OCI-LY7 (cell line): ENCODE measurements at regions not wholly inside any gene's neighbourhood (a gene's known extent, or its start where the extent isn't known, plus 50 kb on each side); places are given as distances from the start of the nearest gene placed in this dataset.
"Not testable (repeated sequence)": the region's sequence is repeated elsewhere in the genome, so short reads cannot be mapped to it uniquely, and the experiment has no call there.

Experiments
- BruUV-seq: library from RNA; stranded (reverse); fragments of 400-500 nt; replicated peaks from 2 replicates; lab custom pipeline; 2021; lab: Mats Ljungman, UMichigan
- CTCF ChIA-PET: fragments of 300-600 bp; sonication (Branson Sonifier 250); formaldehyde crosslinking; loops from one replicate; lab custom pipeline; 2022; ENCODE audit warnings: antibody characterized with exemption; ENCODE audit not compliant: unreplicated experiment; lab: Charles Lee
- POLR2A ChIA-PET: fragments of 300-600 bp; sonication (Branson Sonifier 250); formaldehyde crosslinking; loops from one replicate; lab custom pipeline; 2022; ENCODE audit warnings: antibody characterized with exemption; lab: Charles Lee
- DNase-seq: peaks from one replicate; pipeline ENCODE4 v3.0.0-alpha.2; 2015; ENCODE audit warnings: low spot score
- H2AFZ ChIP-seq: fragments of 200-600 bp; sonication (generic), shearing (Covaris generic); 2 replicates; pipeline ENCODE4 v1.6.1; 2014; ENCODE audit warnings: mild to moderate bottlenecking, antibody characterized with exemption, low read length, moderate library complexity
- H3K27ac ChIP-seq: fragments of 200-600 bp; sonication (generic); 2 replicates; pipeline ENCODE4 v1.5.1; 2014; ENCODE audit warnings: mixed run types, low read depth, mild to moderate bottlenecking, moderate library complexity, low read length, inconsistent platforms; ENCODE audit not compliant: poor library complexity, severe bottlenecking
- H3K36me3 ChIP-seq: fragments of 200-600 bp; sonication (generic); 2 replicates; pipeline ENCODE4 v1.6.1; 2014; ENCODE audit warnings: mild to moderate bottlenecking, antibody characterized with exemption, low read length, moderate library complexity, mixed read lengths; ENCODE audit not compliant: insufficient read depth
- H3K4me1 ChIP-seq: fragments of 200-600 bp; sonication (generic); 2 replicates; pipeline ENCODE4 v1.5.1; 2014; ENCODE audit warnings: mild to moderate bottlenecking, low read length; ENCODE audit not compliant: insufficient read depth, poor library complexity, severe bottlenecking
- H3K4me2 ChIP-seq: fragments of 200-600 bp; sonication (generic); 2 replicates; pipeline ENCODE4 v1.6.1; 2014; ENCODE audit warnings: mild to moderate bottlenecking, low read length
- H3K4me3 ChIP-seq: fragments of 200-600 bp; sonication (generic); 2 replicates; pipeline ENCODE4 v1.5.1; 2014; ENCODE audit warnings: mild to moderate bottlenecking, low read depth, low read length; ENCODE audit not compliant: poor library complexity, severe bottlenecking
- H3K79me2 ChIP-seq: fragments of 200-600 bp; sonication (generic); 2 replicates; pipeline ENCODE4 v1.6.1; 2016; ENCODE audit warnings: low read depth, mild to moderate bottlenecking, low read length, moderate library complexity, mixed read lengths; ENCODE audit not compliant: insufficient read depth
- H3K9me2 ChIP-seq: fragments of 200-600 bp; sonication (generic); 2 replicates; pipeline ENCODE4 v1.6.1; 2016; ENCODE audit warnings: mild to moderate bottlenecking, low read length, mixed read lengths; ENCODE audit not compliant: insufficient read depth
- H3K9me3 ChIP-seq: fragments of 200-600 bp; sonication (generic); 2 replicates; pipeline ENCODE4 v1.6.1; 2014; ENCODE audit warnings: mild to moderate bottlenecking, mixed run types, low read length, mixed read lengths
- H4K20me1 ChIP-seq: fragments of 200-600 bp; sonication (generic); 2 replicates; pipeline ENCODE4 v1.6.1; 2014; ENCODE audit warnings: mild to moderate bottlenecking, antibody characterized with exemption, low read length, moderate library complexity, mixed read lengths; ENCODE audit not compliant: insufficient read depth
- EZH2phosphoT487 ChIP-seq: fragments of 200-600 bp; sonication (generic); IDR thresholded peaks from 2 replicates; pipeline ENCODE4 v1.6.1; 2018; ENCODE audit warnings: low read depth, borderline replicate concordance, mild to moderate bottlenecking, mixed run types, antibody characterized with exemption, low read length, moderate library complexity, mixed read lengths
- intact Hi-C: fragments of 100-400 bp; cut with micrococcal nuclease; formaldehyde crosslinking; loops from one replicate; pipeline ENCODE4 v1.10.0; 2022; ENCODE audit not compliant: unreplicated experiment
- TF ChIP-seq, protein P1 (sequence below): fragments of 200-600 bp; sonication (generic); conservative IDR thresholded peaks from 2 replicates; pipeline ENCODE4 v1.5.1; 2014; ENCODE audit warnings: mild to moderate bottlenecking, antibody characterized with exemption, low read length, moderate library complexity, mixed read lengths

DNA sequence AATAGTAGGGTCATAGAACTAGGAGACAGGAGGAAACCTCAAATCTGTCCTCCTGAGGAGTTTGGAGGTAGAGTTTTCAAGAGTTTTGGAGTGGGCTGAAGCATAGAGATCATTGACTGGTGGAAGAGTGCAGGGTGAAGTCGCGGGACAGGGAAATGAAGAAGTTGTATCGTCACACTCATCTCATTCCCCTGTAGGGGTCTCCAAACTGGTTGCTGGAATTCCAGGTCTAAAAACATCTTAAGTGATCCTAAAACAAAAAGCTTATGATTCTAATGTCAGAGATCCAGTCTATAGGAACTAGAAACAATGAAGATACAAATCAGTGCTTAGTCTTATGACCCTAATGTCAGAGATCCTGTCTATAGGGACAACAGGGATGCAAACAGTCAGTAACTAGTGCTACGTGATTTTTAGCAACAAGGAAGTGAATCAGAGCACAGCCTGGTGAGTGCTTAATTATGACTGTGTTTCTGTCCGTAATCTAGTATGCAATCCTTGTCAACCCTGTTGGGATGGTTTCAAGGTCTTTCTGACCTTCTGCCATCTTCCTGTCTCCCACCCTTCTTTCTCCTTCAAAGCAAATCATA lies 139.4 kb downstream of the SKIDA1 start:
- Histone ChIP-seq H3K9me3 (no peaks in the 10 kb centered on the region), H3K9me2 (no peaks in the 10 kb centered on the region), H3K4me3 (no peak overlapping the region), H3K4me2 (no peak overlapping the region), H2AFZ (no peak overlapping the region), H3K36me3 (no peaks in the 10 kb centered on the region), H3K79me2 (no peaks in the 10 kb centered on the region), H4K20me1 (no peaks in the 10 kb centered on the region), H3K4me1 (no peaks in the 10 kb centered on the region), H3K27ac (no peak overlapping the region)
- ChIA-PET POLR2A (interaction anchor here (0.7 kb wide), 1 partner anchor 72 kb away, joined by 5 read pairs; no protein-coding TSS in a partner anchor), CTCF (no interaction called here)
- DNase-seq: no peak
- intact Hi-C loops: no loop called here
- no peak for TF ChIP-seq EZH2phosphoT487
- TF ChIP-seq, protein P1, sequence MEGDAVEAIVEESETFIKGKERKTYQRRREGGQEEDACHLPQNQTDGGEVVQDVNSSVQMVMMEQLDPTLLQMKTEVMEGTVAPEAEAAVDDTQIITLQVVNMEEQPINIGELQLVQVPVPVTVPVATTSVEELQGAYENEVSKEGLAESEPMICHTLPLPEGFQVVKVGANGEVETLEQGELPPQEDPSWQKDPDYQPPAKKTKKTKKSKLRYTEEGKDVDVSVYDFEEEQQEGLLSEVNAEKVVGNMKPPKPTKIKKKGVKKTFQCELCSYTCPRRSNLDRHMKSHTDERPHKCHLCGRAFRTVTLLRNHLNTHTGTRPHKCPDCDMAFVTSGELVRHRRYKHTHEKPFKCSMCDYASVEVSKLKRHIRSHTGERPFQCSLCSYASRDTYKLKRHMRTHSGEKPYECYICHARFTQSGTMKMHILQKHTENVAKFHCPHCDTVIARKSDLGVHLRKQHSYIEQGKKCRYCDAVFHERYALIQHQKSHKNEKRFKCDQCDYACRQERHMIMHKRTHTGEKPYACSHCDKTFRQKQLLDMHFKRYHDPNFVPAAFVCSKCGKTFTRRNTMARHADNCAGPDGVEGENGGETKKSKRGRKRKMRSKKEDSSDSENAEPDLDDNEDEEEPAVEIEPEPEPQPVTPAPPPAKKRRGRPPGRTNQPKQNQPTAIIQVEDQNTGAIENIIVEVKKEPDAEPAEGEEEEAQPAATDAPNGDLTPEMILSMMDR: no peak
- BruUV-seq: no TSS peak

DNA sequence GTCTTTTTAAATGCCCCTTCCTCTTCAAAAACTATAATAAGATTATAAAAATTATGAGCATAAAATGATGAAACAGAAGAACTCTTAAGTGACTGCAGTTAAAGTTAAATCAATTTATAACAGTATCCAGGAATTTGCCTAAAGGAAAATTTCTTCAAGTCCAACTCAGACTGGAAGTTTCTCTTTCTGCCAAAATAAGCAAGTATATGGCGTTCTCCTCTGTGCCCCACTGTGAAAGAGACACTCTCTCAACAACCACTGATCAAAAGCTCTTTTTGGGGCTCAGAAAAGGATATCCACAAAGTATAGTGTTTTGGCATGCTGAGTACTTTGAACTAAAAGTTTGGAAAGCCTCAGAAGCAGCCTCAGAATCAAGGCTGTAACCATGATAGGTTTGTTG lies 139.9 kb downstream of the SKIDA1 start:
- no peak for DNase-seq
- intact Hi-C loops: no loop called here
- no peaks in the 10 kb centered on the region for H4K20me1 ChIP-seq
- no peaks in the 10 kb centered on the region for H3K9me3 ChIP-seq
- no peaks in the 10 kb centered on the region for H3K36me3 ChIP-seq
- H3K27ac ChIP-seq: no peak overlapping the region
- no TSS peak for BruUV-seq
- no peak overlapping the region for H2AFZ ChIP-seq
- no peaks in the 10 kb centered on the region for H3K79me2 ChIP-seq
- no peak for TF ChIP-seq EZH2phosphoT487
- TF ChIP-seq, protein P1: no peak
- H3K9me2 ChIP-seq: no peaks in the 10 kb centered on the region
- ChIA-PET POLR2A (interaction anchor here (0.7 kb wide), 1 partner anchor 73 kb away, joined by 5 read pairs; no protein-coding TSS in a partner anchor), CTCF (no interaction called here)
- no peak overlapping the region for H3K4me2 ChIP-seq
- H3K4me1 ChIP-seq: no peaks in the 10 kb centered on the region
- H3K4me3 ChIP-seq: no peak overlapping the region

DNA sequence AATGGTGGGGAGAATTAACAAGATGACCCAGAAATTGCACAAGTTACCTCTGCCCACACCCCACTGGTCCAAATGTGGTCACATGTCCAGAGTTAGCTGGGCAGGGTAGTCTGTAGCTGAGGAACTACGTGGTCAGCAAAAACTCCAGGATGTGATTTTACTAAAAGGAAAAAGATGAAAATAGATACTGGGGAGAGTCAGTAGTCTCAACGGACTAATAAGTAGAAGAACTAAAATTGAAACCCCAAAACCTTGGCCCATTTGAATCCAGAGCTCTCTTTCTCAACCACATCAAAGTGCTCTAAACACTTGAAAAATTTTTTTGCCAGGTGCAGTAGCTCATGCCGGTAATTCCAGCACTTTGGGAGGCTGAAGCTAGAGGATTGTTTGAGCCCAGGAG lies 146.3 kb downstream of the SKIDA1 start:
- no peaks in the 10 kb centered on the region for H3K9me2 ChIP-seq
- no peak overlapping the region for H3K4me2 ChIP-seq
- BruUV-seq: no TSS peak
- no peaks in the 10 kb centered on the region for H3K4me1 ChIP-seq
- no peak for DNase-seq
- no peak overlapping the region for H2AFZ ChIP-seq
- H3K36me3 ChIP-seq: no peaks in the 10 kb centered on the region
- H3K79me2 ChIP-seq: no peaks in the 10 kb centered on the region
- no peaks in the 10 kb centered on the region for H3K9me3 ChIP-seq
- ChIA-PET POLR2A (interaction anchor here (0.8 kb wide), 1 partner anchor 61 kb away, joined by 3 read pairs; no protein-coding TSS in a partner anchor), CTCF (no interaction called here)
- intact Hi-C loops: no loop called here
- no peaks in the 10 kb centered on the region for H4K20me1 ChIP-seq
- no peak overlapping the region for H3K4me3 ChIP-seq
- TF ChIP-seq EZH2phosphoT487: no peak
- TF ChIP-seq, protein P1: no peak
- H3K27ac ChIP-seq: no peak overlapping the region

DNA sequence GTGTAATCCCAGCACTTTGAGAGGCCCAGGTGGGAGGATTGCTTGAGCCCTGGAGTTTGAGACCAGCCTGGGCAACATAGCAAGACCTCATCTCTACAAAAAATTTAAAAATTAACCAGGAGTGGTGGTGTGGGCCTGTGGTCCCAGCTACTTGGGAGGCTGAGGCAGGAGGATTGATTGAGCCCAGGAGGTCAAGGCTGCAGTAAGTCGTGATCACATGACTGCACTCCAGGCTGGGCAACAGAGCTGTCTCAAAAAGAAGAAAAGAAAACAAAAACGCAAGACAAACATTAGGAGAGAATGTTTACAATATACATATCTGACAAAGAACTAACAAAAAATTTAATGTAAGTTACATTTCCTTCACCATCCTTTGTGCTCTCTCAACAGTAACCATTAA lies 150.2 kb downstream of the SKIDA1 start:
- DNase-seq, H3K4me3 ChIP-seq, POLR2A ChIA-PET, H3K27ac ChIP-seq, BruUV-seq, H3K79me2 ChIP-seq, intact Hi-C loops, H3K4me2 ChIP-seq, H2AFZ ChIP-seq, CTCF ChIA-PET, H3K4me1 ChIP-seq, H3K9me2 ChIP-seq, H4K20me1 ChIP-seq, H3K36me3 ChIP-seq, H3K9me3 ChIP-seq: not testable (repeated sequence)
